Large intestine (tissue), 3 donors: ENCODE measurements at regions not wholly inside any gene's neighbourhood (a gene's known extent, or its start where the extent isn't known, plus 50 kb on each side); places are given as distances from the start of the nearest gene placed in this dataset.

ENCODE experiments used
- DNase-seq, 2 donors: peaks; one replicate each; pipeline versions ENCODE4 v3.0.0 to v3.0.0-alpha.2; 2013
- H3K27ac ChIP-seq: one replicate; pipeline ENCODE4 v1.5.1; 2013; ENCODE audit warnings: low read length
- H3K27me3 ChIP-seq: 2 replicates; pipeline ENCODE4 v1.6.1; 2013; ENCODE audit warnings: low read length; ENCODE audit not compliant: control insufficient read depth, insufficient read depth
- H3K36me3 ChIP-seq: 2 replicates; pipeline ENCODE4 v1.6.1; 2013; ENCODE audit warnings: low read length; ENCODE audit not compliant: control insufficient read depth, insufficient read depth
- H3K4me1 ChIP-seq: one replicate; pipeline ENCODE4 v1.6.1; 2013; ENCODE audit warnings: low read length; ENCODE audit not compliant: control insufficient read depth, insufficient read depth
- H3K4me3 ChIP-seq: one replicate; pipeline ENCODE4 v1.5.1; 2013; ENCODE audit warnings: low read length
- H3K9me3 ChIP-seq: one replicate; pipeline ENCODE4 v1.6.1; 2013; ENCODE audit warnings: mild to moderate bottlenecking, low read depth, low read length, moderate library complexity; ENCODE audit not compliant: control insufficient read depth
- WGBS: methylation state at CpG from one replicate; pipeline ENCODE4 v1.1.5; 2013; ENCODE audit warnings: low lambda C conversion rate; ENCODE audit not compliant: insufficient coverage; 5-methylcytosine and 5-hydroxymethylcytosine counted together

GRCh38 chr3:76242886-76243753 lies 457.8 kb upstream of the ZNF717 start:
- Histone ChIP-seq H3K4me3 (no peak overlapping the region), H3K27ac (no peak overlapping the region), H3K4me1 (no peaks in the 10 kb centered on the region), H3K36me3 (no peaks in the 10 kb centered on the region), H3K9me3 (no peaks in the 10 kb centered on the region), H3K27me3 (no peaks in the 10 kb centered on the region)
- 88% methylated on average over 12 of the region's 17 CpGs for WGBS
- no peak for DNase-seq

- Histone ChIP-seq H3K4me1 (no peaks in the 10 kb centered on the region), H3K36me3 (no peaks in the 10 kb centered on the region), H3K9me3 (no peaks in the 10 kb centered on the region), H3K4me3 (no peak overlapping the region), H3K27me3 (no peaks in the 10 kb centered on the region), H3K27ac (no peak overlapping the region)
- no CpG with 5 or more reads among the region's 2 CpGs for WGBS
- DNase-seq = no peak
Measured at GRCh38 chr3:76245073-76245472, 459.7 kb upstream of the ZNF717 start.

- Histone ChIP-seq H3K27me3 (no peaks in the 10 kb centered on the region), H3K4me1 (no peaks in the 10 kb centered on the region), H3K36me3 (no peaks in the 10 kb centered on the region), H3K4me3 (no peak overlapping the region), H3K9me3 (no peaks in the 10 kb centered on the region), H3K27ac (no peak overlapping the region)
- DNase-seq = peak in 1 of 2 donors; percentile 45
Measured at GRCh38 chr3:76245622-76246021, 460.3 kb upstream of the ZNF717 start.

GRCh38 chr3:76264496-76264895 lies 479.1 kb upstream of the ZNF717 start:
- Histone ChIP-seq H3K4me1 (no peaks in the 10 kb centered on the region), H3K4me3 (no peak overlapping the region), H3K36me3 (no peaks in the 10 kb centered on the region), H3K27ac (no peak overlapping the region), H3K9me3 (no peaks in the 10 kb centered on the region), H3K27me3 (no peaks in the 10 kb centered on the region)
- no peak for DNase-seq
- WGBS = 88% methylated on average over 1 of the region's 1 CpG

- 93% methylated on average over 5 of the region's 6 CpGs for WGBS
- no peak for DNase-seq
- H3K27ac ChIP-seq = no peak overlapping the region
- H3K9me3 ChIP-seq = no peaks in the 10 kb centered on the region
- H3K27me3 ChIP-seq = no peaks in the 10 kb centered on the region
- no peaks in the 10 kb centered on the region for H3K4me1 ChIP-seq
- H3K4me3 ChIP-seq = no peak overlapping the region
- no peaks in the 10 kb centered on the region for H3K36me3 ChIP-seq
Measured at GRCh38 chr3:76264911-76265310, 479.6 kb upstream of the ZNF717 start.

- no peak overlapping the region for H3K27ac ChIP-seq
- H3K9me3 ChIP-seq = no peaks in the 10 kb centered on the region
- no peaks in the 10 kb centered on the region for H3K4me1 ChIP-seq
- H3K27me3 ChIP-seq = no peaks in the 10 kb centered on the region
- H3K4me3 ChIP-seq = no peak overlapping the region
- no peaks in the 10 kb centered on the region for H3K36me3 ChIP-seq
- DNase-seq = no peak
- WGBS = no CpG with 5 or more reads among the region's 1 CpG
Measured at GRCh38 chr3:76266511-76266910, 481.2 kb upstream of the ZNF717 start.

GRCh38 chr3:76267851-76268380 lies 482.6 kb upstream of the ZNF717 start:
- WGBS = no CpG with 5 or more reads among the region's 4 CpGs
- H3K27me3 ChIP-seq = no peaks in the 10 kb centered on the region

GRCh38 chr3:76293856-76294255 lies 508.5 kb upstream of the ZNF717 start:
- no peaks in the 10 kb centered on the region for H3K9me3 ChIP-seq
- no CpG with 5 or more reads among the region's 9 CpGs for WGBS
- no peaks in the 10 kb centered on the region for H3K36me3 ChIP-seq
- no peaks in the 10 kb centered on the region for H3K27me3 ChIP-seq
- H3K27ac ChIP-seq = no peak overlapping the region
- DNase-seq = no peak
- H3K4me3 ChIP-seq = no peak overlapping the region
- H3K4me1 ChIP-seq = no peaks in the 10 kb centered on the region

More at GRCh38 chr3:76267851-76268380, 482.6 kb upstream of the ZNF717 start:
- no peaks in the 10 kb centered on the region for H3K4me1 ChIP-seq
- H3K9me3 ChIP-seq = no peaks in the 10 kb centered on the region
- H3K36me3 ChIP-seq = no peaks in the 10 kb centered on the region
- DNase-seq = peak; percentile 61 to 85
- no peak overlapping the region for H3K4me3 ChIP-seq
- no peak overlapping the region for H3K27ac ChIP-seq

- no peaks in the 10 kb centered on the region for H3K36me3 ChIP-seq
- DNase-seq = no peak
- H3K9me3 ChIP-seq = no peaks in the 10 kb centered on the region
- H3K27me3 ChIP-seq = no peaks in the 10 kb centered on the region
- no peak overlapping the region for H3K27ac ChIP-seq
- no peaks in the 10 kb centered on the region for H3K4me1 ChIP-seq
- no CpG with 5 or more reads among the region's 2 CpGs for WGBS
- H3K4me3 ChIP-seq = no peak overlapping the region
Measured at GRCh38 chr3:76300746-76301145, 515.4 kb upstream of the ZNF717 start.

- H3K36me3 ChIP-seq = no peaks in the 10 kb centered on the region
- no peaks in the 10 kb centered on the region for H3K27me3 ChIP-seq
- H3K9me3 ChIP-seq = no peaks in the 10 kb centered on the region
- WGBS = no CpG with 5 or more reads among the region's 3 CpGs
- H3K4me3 ChIP-seq = no peak overlapping the region
- DNase-seq = no peak
- H3K27ac ChIP-seq = no peak overlapping the region
- no peaks in the 10 kb centered on the region for H3K4me1 ChIP-seq
Measured at GRCh38 chr3:76307556-76307955, 522.2 kb upstream of the ZNF717 start.

GRCh38 chr3:76308541-76308940 lies 523.2 kb upstream of the ZNF717 start:
- Histone ChIP-seq H3K27ac (no peak overlapping the region), H3K4me3 (no peak overlapping the region), H3K36me3 (no peaks in the 10 kb centered on the region), H3K9me3 (no peaks in the 10 kb centered on the region), H3K4me1 (no peaks in the 10 kb centered on the region), H3K27me3 (no peaks in the 10 kb centered on the region)
- no peak for DNase-seq
